ENCODE measurements at regions not wholly inside any gene's neighbourhood (a gene's known extent, or its start where the extent isn't known, plus 50 kb on each side); places are given as distances from the start of the nearest gene placed in this dataset.
"Not testable (repeated sequence)": the region's sequence is repeated elsewhere in the genome, so short reads cannot be mapped to it uniquely, and the experiment has no call there.

DNA sequence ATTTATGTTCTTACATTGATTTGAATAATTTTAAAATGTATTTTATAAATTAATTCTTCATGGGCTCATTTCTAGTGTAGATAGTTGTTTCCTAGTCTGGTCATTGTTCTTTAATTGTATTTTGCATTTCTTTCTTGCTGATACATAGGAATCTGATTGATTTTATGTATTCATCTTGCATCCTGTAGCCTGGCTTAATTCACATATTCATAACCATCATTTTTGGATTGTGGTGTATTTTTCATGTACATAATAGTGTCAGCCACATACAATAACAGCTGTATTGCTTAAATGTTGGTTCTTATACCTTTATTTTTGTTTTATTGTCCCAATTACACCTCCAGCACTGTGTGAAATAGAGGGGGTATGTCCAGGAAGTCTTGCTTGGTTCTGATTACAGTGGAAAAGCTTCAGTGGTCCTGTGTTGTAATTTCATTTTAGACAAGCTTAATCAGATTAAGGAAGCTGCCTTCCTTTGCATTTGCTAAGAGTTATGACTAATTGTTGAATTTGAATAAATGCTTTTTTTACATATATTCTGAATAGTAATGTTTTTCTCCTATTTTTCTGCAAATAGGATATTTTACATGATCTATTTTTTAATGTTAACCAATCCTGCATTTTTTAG, 103.7 kb downstream of the USP22 start:
- no peaks in the 10 kb centered on the region for H3K36me3 ChIP-seq
- H3K4me1 ChIP-seq = peaks cover 0 to 9% of the 10 kb centered on the region in 2 donors
- DNase-seq = no peak
- H3K9me3 ChIP-seq = no peaks in the 10 kb centered on the region
- no peak for TF ChIP-seq POLR2A (IDR thresholded peaks at IDR 0.05)
- TF ChIP-seq, protein P1, sequence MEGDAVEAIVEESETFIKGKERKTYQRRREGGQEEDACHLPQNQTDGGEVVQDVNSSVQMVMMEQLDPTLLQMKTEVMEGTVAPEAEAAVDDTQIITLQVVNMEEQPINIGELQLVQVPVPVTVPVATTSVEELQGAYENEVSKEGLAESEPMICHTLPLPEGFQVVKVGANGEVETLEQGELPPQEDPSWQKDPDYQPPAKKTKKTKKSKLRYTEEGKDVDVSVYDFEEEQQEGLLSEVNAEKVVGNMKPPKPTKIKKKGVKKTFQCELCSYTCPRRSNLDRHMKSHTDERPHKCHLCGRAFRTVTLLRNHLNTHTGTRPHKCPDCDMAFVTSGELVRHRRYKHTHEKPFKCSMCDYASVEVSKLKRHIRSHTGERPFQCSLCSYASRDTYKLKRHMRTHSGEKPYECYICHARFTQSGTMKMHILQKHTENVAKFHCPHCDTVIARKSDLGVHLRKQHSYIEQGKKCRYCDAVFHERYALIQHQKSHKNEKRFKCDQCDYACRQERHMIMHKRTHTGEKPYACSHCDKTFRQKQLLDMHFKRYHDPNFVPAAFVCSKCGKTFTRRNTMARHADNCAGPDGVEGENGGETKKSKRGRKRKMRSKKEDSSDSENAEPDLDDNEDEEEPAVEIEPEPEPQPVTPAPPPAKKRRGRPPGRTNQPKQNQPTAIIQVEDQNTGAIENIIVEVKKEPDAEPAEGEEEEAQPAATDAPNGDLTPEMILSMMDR (IDR thresholded peaks at IDR 0.05 in 4 of 5, conservative IDR thresholded peaks at IDR 0.05 in 1 of 5) = no peak
- H3K4me3 ChIP-seq = no peak overlapping the region
- H3K27me3 ChIP-seq = no peaks in the 10 kb centered on the region
- intact Hi-C loops (cut with DNase I; ENCODE audit: low total_unique reads) = no loop called here
- no peak overlapping the region for H3K27ac ChIP-seq
- in situ Hi-C loops (cut with MboI; ENCODE audit: low sequenced_read_pairs in 4 of 4) = no loop called here
- no peak for ATAC-seq

DNA sequence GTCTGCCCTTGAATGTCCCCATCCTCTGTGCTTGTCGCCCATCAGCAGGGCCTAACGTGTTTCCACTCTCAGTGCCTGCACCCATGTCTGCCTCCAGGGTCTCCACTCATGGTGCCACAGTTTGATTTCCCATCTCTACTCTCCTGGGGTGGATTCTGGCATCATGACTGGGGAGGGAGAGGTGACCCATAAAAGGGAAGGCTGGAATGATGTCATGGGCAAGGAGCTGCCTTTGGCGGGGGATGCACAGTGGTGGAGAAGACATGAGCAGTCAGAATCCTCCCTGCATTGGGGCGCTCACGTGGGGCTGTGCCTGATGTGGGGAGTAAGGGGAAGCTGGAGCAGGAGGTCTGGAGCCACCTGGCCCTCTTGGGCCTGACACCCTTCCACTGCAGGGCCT, 100.9 kb downstream of the USP22 start:
- ATAC-seq (no peak), DNase-seq (no peak)
- no peaks in the 10 kb centered on the region for H3K36me3 ChIP-seq
- no peaks in the 10 kb centered on the region for H3K4me1 ChIP-seq
- H3K4me3 ChIP-seq = no peak overlapping the region
- no peaks in the 10 kb centered on the region for H3K27me3 ChIP-seq
- intact Hi-C loops (cut with DNase I; ENCODE audit: low total_unique reads) = no loop called here
- no peaks in the 10 kb centered on the region for H3K9me3 ChIP-seq
- in situ Hi-C loops (cut with MboI; ENCODE audit: low sequenced_read_pairs in 4 of 4) = loop anchor here in 1 of 4 donors (10.0 kb wide), 1 partner anchor 53 kb away; no protein-coding TSS in a partner anchor
- H3K27ac ChIP-seq = no peak overlapping the region
- no peak for TF ChIP-seq POLR2A (IDR thresholded peaks at IDR 0.05)
- TF ChIP-seq, protein P1 (IDR thresholded peaks at IDR 0.05 in 4 of 5, conservative IDR thresholded peaks at IDR 0.05 in 1 of 5) = no peak

DNA sequence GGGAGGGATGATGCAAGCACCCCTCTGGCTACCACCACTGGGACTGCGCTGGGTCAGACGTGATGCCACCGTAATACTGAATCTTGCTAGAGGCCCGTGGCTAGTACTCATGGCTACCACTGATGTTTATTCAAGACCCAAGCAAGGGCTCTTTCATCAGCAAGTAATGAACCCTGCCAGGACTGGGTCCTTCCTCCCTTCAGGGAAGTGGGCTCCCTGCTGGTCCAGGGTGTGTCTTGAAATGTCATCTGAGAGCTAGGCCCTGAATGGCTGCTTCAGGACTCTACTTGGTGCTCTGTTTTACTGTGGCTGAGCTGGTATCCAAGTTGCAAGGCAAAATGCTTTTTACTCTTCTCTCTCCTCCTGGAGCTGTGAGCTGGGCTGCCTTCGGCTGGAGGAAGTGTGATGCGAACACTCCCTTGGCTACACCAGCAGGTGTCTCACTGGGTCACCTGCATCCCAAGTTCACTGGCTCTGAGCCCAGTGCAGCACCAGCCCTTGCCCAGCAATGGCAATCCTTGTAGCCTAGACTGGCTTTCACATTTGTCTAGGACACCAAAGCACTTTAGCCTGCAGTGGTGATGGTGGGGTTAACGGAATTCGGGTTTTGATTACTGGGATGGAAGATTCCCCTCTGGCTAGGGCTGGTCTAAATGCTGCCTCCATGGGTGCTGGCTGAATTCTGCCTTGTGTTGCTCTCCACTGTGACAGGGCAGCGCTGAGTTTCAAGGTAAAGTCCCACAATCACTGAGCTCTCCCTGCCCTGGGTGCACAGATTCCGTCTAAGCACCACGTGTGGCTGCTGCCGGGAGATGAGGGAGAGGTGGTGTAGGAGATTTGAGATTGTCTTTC, 98.6 kb downstream of the USP22 start:
- in situ Hi-C loops (cut with MboI; ENCODE audit: low sequenced_read_pairs in 4 of 4) = loop anchor here in 1 of 4 donors (10.0 kb wide), 1 partner anchor 51 kb away; no protein-coding TSS in a partner anchor
- intact Hi-C loops (cut with DNase I; ENCODE audit: low total_unique reads) = loop anchor here (1.0 kb wide), 1 partner anchor 49 kb away; no protein-coding TSS in a partner anchor
- no peaks in the 10 kb centered on the region for H3K4me1 ChIP-seq
- H3K27ac ChIP-seq = no peak overlapping the region
- H3K27me3 ChIP-seq = no peaks in the 10 kb centered on the region
- ATAC-seq (peak in 1 of 2 donors; percentile 84), DNase-seq (peak in 1 of 2 donors; percentile 56)
- no peaks in the 10 kb centered on the region for H3K36me3 ChIP-seq
- no peak overlapping the region for H3K4me3 ChIP-seq
- H3K9me3 ChIP-seq = no peaks in the 10 kb centered on the region
- TF ChIP-seq, protein P1 (IDR thresholded peaks at IDR 0.05 in 4 of 5, conservative IDR thresholded peaks at IDR 0.05 in 1 of 5) = peak in 4 of 5 experiments; percentile 19 to 66 (median 50)
- no peak for TF ChIP-seq POLR2A (IDR thresholded peaks at IDR 0.05)

DNA sequence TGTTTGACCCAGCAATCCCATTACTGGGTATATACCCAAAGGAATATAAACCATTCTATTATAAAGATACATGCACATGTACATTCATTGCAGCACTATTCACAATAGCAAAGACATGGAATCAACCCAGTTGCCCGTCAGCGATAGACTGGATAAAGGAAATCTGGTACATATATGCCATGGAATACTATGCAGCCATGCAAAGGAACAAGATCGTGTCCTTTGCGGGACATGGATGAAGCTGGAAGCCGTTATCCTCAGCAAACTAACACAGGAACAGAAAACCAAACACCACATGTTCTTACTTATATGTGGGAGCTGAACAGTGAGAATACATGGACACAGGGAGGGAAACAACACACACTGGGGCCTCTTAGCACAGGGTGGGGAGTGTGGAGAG, 95.1 kb downstream of the USP22 start:
- H3K27ac ChIP-seq; H3K4me3 ChIP-seq; ATAC-seq; H3K4me1 ChIP-seq; intact Hi-C loops (cut with DNase I; ENCODE audit: low total_unique reads); H3K9me3 ChIP-seq; DNase-seq; H3K27me3 ChIP-seq; H3K36me3 ChIP-seq: not testable (repeated sequence)
- in situ Hi-C loops (cut with MboI; ENCODE audit: low sequenced_read_pairs in 4 of 4) = loop anchor here in 1 of 4 donors (10.0 kb wide), 1 partner anchor 47 kb away; no protein-coding TSS in a partner anchor
